ENCODE measurements at regions not wholly inside any gene's neighbourhood (a gene's known extent, or its start where the extent isn't known, plus 50 kb on each side); places are given as distances from the start of the nearest gene placed in this dataset.

DNA sequence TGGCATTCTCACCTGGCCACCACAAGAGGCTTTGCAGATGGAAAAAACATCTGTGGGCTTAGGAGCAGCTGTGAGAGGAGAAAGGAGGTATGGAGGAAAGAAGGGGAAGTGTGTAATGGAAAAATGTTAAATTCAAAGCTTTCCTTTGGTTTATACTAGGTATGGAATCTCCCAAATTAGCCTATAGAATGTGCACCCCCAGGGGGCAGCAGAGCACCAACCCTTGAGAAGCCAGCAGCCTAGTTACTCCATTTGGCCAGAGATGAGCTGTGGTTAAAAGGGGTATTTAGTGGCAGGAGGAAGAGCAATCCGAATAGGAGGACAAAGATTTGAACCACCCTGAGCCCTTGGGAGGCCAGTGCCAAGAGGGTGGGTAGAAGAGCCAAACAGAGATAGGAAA, 97.5 kb upstream of the CTTNBP2NL start:
- CTCF ChIA-PET: interaction anchor here (1.0 to 2.6 kb wide), 6 partner anchors 10 to 72 kb away, joined by 3 to 8 read pairs (median 3); no protein-coding TSS in a partner anchor
- POLR2A ChIA-PET: no interaction called here
- peak; percentile 35 for DNase-seq (ENCODE audit: extremely low spot score)

DNA sequence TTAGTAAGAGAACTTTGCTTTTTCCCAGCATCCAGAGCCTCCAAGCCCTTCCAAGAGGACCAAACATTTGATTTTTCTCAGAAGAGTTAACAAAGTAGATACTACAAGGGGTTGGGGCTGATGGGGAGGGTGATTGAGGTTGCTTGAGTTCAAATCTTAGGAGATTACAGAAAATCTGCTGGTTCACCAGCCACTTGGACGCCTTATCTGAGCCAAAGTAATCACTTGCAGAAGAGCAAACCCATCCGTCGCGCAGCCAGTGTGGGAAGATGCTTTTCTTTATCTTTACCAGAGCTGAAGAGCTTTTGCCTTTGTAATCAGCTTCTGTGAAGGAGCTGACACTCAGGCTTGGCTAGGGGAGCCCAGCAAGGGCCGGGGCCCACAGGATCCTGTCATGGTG, 91.9 kb upstream of the CTTNBP2NL start:
- DNase-seq (ENCODE audit: extremely low spot score): no peak
- TF ChIP-seq, protein P1, sequence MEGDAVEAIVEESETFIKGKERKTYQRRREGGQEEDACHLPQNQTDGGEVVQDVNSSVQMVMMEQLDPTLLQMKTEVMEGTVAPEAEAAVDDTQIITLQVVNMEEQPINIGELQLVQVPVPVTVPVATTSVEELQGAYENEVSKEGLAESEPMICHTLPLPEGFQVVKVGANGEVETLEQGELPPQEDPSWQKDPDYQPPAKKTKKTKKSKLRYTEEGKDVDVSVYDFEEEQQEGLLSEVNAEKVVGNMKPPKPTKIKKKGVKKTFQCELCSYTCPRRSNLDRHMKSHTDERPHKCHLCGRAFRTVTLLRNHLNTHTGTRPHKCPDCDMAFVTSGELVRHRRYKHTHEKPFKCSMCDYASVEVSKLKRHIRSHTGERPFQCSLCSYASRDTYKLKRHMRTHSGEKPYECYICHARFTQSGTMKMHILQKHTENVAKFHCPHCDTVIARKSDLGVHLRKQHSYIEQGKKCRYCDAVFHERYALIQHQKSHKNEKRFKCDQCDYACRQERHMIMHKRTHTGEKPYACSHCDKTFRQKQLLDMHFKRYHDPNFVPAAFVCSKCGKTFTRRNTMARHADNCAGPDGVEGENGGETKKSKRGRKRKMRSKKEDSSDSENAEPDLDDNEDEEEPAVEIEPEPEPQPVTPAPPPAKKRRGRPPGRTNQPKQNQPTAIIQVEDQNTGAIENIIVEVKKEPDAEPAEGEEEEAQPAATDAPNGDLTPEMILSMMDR (IDR thresholded peaks at IDR 0.05; ENCODE audit: control extremely low read depth, extremely low read depth, low read depth, missing control alignments): no peak
- CTCF ChIA-PET: interaction anchor here (1.0 to 1.8 kb wide), 3 partner anchors 8 to 92 kb away, joined by 3 to 4 read pairs (median 4); no protein-coding TSS in a partner anchor
- POLR2A ChIA-PET: no interaction called here

More for the DNA sequence above, 97.5 kb upstream of the CTTNBP2NL start:
- TF ChIP-seq, protein P1 (IDR thresholded peaks at IDR 0.05; ENCODE audit: control extremely low read depth, extremely low read depth, low read depth, missing control alignments): peak; percentile 35

DNA sequence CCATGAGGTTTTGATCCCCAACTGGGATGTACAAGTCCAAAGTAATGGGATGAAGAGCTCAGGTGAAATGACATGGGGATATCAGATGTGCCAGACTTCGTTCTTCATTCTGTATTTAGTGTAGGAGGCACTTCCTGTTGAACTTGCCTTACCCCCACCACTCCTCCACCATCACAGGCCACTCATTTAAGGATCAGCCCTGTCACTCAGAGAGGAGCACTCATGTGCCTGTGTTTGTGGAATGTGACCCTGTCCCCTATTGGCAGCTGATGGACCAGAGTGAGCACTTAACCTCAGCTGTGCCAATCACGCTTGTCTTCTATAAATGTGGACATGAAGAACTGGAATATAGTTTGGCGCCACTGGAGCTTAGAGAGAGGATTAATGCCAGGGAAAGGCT, 91.4 kb upstream of the CTTNBP2NL start:
- CTCF ChIA-PET: interaction anchor here (1.8 kb wide), 1 partner anchor 16 kb away, joined by 4 read pairs; no protein-coding TSS in a partner anchor

DNA sequence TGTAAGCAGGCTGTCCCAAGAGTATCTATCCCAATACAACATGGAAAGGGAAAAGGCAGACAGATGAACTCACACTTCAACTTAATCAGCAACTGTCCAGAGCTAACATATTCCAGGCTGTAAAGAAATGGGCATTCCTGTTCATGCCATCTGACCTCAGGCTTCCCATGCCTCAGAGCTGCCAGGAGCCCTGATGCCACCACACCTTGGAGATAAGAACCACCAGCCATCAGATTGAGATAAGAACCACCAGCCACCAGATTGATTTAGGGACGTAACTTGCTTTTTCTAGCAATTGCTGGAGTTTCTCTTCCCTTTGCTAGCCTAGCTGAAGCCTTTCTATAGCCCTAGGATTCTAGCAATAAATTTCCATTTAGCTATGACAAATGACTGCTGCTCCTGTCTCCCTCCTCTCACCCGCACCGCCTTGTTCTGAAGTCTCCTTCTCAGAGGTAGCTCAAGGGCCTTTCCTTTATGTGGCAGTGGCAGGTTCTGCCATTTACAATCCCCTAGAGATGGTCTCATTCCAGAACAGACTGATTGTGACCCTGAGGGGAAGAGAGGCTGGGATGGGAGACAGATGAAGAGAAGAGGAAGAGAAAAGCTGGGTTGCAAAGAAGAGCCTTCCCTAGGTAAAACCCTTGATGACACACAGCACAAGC, 88.0 kb upstream of the CTTNBP2NL start:
- ChIA-PET POLR2A (no interaction called here), CTCF (interaction anchor here (0.8 to 1.7 kb wide), 3 partner anchors 10 to 50 kb away, joined by 3 to 4 read pairs (median 3); no protein-coding TSS in a partner anchor)
- TF ChIP-seq, protein P1 (IDR thresholded peaks at IDR 0.05; ENCODE audit: control extremely low read depth, extremely low read depth, low read depth, missing control alignments): no peak
- no peak for DNase-seq (ENCODE audit: extremely low spot score)

More for the DNA sequence above, 91.4 kb upstream of the CTTNBP2NL start:
- no peak for DNase-seq (ENCODE audit: extremely low spot score)
- TF ChIP-seq, protein P1 (IDR thresholded peaks at IDR 0.05; ENCODE audit: control extremely low read depth, extremely low read depth, low read depth, missing control alignments): no peak
- POLR2A ChIA-PET: no interaction called here

DNA sequence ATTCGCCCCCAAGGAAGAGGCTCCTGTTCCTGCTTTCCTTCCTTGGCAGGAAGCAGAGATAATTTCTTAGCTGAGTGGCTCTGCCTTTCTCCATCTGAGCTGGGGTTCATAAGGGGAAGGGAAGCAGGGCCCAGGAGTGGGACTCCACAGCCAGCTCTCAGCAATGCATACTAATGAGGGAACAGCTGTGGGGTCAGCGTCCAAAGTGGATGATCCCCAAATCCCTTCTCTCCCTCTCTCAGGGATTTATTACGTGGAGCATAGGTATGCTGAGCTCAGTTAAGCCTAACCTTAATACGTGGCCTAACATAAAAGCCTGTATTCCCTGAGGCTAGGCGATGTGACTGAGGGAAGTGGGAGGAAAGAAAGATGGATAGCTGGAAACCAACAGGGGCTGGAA, 87.3 kb upstream of the CTTNBP2NL start:
- DNase-seq (ENCODE audit: extremely low spot score): no peak
- CTCF ChIA-PET: interaction anchor here (0.8 kb wide), 1 partner anchor 10 kb away, joined by 3 read pairs; no protein-coding TSS in a partner anchor
- TF ChIP-seq, protein P1 (IDR thresholded peaks at IDR 0.05; ENCODE audit: control extremely low read depth, extremely low read depth, low read depth, missing control alignments): no peak
- POLR2A ChIA-PET: no interaction called here

DNA sequence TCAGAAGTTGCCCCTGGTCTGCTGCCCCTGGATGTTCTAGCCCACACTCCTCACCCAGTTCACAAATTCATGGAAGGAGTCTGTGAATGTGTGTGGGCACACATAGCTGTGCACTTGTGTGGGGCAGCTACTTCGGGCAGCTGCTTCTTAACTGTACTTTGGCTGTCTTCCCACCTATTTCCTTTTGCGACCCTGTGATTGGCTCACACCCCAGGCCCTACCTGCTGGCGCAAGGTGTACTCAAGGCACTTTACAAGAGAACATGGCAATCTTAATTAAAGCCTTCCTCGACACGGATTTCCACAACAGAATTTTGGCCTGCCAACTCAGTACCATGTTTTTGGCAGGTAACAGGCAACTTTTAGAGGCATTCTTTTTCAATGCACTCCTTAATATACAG, 86.5 kb upstream of the CTTNBP2NL start:
- ChIA-PET POLR2A (no interaction called here), CTCF (no interaction called here)
- no peak for DNase-seq (ENCODE audit: extremely low spot score)
- TF ChIP-seq, protein P1 (IDR thresholded peaks at IDR 0.05; ENCODE audit: control extremely low read depth, extremely low read depth, low read depth, missing control alignments): no peak
